ENCODE measurements at regions not wholly inside any gene's neighbourhood (a gene's known extent, or its start where the extent isn't known, plus 50 kb on each side); places are given as distances from the start of the nearest gene placed in this dataset.

DNA sequence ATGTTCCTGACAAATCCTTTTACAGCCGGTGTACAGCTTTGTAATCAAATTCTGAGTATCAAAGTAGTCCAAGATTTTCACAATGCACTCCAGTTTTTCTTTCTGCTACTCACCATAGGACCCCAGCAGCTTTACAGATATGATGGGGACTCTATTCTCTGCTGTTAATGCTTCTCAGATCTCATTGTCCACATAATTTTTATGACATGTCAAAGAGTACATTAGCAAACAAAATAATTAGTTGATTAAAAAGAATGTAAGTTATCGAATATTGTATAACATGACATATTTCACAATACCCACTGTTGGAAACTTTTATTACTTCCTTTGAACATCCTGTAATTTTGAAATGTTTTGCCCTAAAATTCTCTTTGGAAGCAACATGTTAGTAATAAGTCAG, 81.4 kb upstream of the KIAA1217 start:
- TF ChIP-seq EP300 (IDR thresholded peaks at IDR 0.05; ENCODE audit: borderline replicate concordance) = no peak
- TF ChIP-seq EGR1 (IDR thresholded peaks at IDR 0.05) = no peak
- TF ChIP-seq TCF12 (IDR thresholded peaks at IDR 0.05; ENCODE audit: low read depth) = no peak
- TF ChIP-seq, protein P1, sequence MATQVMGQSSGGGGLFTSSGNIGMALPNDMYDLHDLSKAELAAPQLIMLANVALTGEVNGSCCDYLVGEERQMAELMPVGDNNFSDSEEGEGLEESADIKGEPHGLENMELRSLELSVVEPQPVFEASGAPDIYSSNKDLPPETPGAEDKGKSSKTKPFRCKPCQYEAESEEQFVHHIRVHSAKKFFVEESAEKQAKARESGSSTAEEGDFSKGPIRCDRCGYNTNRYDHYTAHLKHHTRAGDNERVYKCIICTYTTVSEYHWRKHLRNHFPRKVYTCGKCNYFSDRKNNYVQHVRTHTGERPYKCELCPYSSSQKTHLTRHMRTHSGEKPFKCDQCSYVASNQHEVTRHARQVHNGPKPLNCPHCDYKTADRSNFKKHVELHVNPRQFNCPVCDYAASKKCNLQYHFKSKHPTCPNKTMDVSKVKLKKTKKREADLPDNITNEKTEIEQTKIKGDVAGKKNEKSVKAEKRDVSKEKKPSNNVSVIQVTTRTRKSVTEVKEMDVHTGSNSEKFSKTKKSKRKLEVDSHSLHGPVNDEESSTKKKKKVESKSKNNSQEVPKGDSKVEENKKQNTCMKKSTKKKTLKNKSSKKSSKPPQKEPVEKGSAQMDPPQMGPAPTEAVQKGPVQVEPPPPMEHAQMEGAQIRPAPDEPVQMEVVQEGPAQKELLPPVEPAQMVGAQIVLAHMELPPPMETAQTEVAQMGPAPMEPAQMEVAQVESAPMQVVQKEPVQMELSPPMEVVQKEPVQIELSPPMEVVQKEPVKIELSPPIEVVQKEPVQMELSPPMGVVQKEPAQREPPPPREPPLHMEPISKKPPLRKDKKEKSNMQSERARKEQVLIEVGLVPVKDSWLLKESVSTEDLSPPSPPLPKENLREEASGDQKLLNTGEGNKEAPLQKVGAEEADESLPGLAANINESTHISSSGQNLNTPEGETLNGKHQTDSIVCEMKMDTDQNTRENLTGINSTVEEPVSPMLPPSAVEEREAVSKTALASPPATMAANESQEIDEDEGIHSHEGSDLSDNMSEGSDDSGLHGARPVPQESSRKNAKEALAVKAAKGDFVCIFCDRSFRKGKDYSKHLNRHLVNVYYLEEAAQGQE (IDR thresholded peaks at IDR 0.05; ENCODE audit: low read depth) = no peak
- TF ChIP-seq, protein P2, sequence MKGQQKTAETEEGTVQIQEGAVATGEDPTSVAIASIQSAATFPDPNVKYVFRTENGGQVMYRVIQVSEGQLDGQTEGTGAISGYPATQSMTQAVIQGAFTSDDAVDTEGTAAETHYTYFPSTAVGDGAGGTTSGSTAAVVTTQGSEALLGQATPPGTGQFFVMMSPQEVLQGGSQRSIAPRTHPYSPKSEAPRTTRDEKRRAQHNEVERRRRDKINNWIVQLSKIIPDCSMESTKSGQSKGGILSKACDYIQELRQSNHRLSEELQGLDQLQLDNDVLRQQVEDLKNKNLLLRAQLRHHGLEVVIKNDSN (IDR thresholded peaks at IDR 0.05) = no peak
- no peak for TF ChIP-seq FOXM1 (IDR thresholded peaks at IDR 0.05; ENCODE audit: borderline replicate concordance, low read depth)
- TF ChIP-seq, protein P3, sequence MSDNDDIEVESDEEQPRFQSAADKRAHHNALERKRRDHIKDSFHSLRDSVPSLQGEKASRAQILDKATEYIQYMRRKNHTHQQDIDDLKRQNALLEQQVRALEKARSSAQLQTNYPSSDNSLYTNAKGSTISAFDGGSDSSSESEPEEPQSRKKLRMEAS (IDR thresholded peaks at IDR 0.05) = no peak
- no peak for TF ChIP-seq RAD21 (IDR thresholded peaks at IDR 0.05; ENCODE audit: low read depth)
- no peak for TF ChIP-seq YY1 (IDR thresholded peaks at IDR 0.05; ENCODE audit: low read depth)
- TF ChIP-seq NFIC (IDR thresholded peaks at IDR 0.05) = no peak
- no peak for TF ChIP-seq CREB1 (IDR thresholded peaks at IDR 0.05; ENCODE audit: low read depth)
- TF ChIP-seq ZBTB7A (IDR thresholded peaks at IDR 0.05; ENCODE audit: low read depth) = no peak

DNA sequence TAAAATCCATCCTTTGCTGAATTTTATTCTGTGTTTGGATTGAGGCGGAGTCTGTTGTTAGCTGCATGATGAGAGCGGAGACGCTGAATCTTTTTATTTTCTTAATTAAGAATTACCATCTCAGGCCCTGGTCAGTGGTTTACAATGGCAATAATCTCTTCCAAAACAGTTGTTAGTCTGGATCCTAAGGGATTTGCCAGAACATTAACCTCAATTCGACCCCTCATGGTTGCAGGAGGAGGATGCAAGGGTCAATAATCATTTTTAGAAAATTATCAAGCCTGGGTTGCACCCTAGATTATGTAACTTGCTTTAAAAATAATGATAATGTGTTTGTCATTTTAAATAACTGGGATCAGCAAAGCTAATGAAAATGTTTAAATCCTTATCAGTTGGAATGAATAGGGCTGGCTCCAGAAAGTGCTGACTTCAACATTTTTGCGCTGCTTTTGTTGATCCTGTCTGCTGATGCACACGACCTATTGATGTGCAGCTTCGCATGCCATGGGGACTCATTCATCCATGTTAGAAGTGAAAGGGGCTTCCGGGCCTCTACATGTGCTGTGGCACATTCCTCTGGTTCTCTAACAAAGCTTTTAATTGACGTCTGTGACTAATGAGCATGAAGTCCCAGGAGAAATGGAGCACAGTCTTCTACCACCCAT, 80.7 kb upstream of the KIAA1217 start:
- TF ChIP-seq YY1 (IDR thresholded peaks at IDR 0.05; ENCODE audit: low read depth) (no peak), FOXM1 (IDR thresholded peaks at IDR 0.05; ENCODE audit: borderline replicate concordance, low read depth) (no peak), CREB1 (IDR thresholded peaks at IDR 0.05; ENCODE audit: low read depth) (no peak), RAD21 (IDR thresholded peaks at IDR 0.05; ENCODE audit: low read depth) (no peak), CEBPB (IDR thresholded peaks at IDR 0.05) (no peak), TAF1 (IDR thresholded peaks at IDR 0.05; ENCODE audit: low read depth) (no peak), NFIC (IDR thresholded peaks at IDR 0.05) (no peak), TEAD4 (IDR thresholded peaks at IDR 0.05) (no peak), EGR1 (IDR thresholded peaks at IDR 0.05) (no peak), ZBTB7A (IDR thresholded peaks at IDR 0.05; ENCODE audit: low read depth) (no peak), TCF12 (IDR thresholded peaks at IDR 0.05; ENCODE audit: low read depth) (no peak), EP300 (IDR thresholded peaks at IDR 0.05; ENCODE audit: borderline replicate concordance) (no peak)
- TF ChIP-seq, protein P2 (IDR thresholded peaks at IDR 0.05) = no peak
- TF ChIP-seq, protein P1 (IDR thresholded peaks at IDR 0.05; ENCODE audit: low read depth) = no peak
- TF ChIP-seq, protein P3 (IDR thresholded peaks at IDR 0.05) = no peak

DNA sequence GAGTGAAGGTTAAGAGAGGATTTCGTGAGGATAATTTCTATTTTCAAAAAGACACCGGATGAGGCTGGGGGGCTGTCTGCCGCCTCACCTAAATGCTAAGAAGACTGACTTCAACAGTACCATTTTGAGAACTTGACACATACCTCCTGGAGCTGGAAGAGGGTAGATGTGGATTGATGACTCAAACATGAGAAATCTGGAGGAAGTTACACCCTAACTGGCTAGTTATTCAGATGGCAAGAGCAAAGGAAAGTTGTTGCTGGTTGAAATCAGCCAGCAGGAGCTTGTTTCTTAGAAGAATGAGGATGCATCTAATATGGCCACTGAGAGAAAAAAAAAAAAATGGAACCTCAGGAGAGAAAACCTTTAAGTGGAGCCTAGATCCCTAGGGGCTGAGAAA, 76.2 kb upstream of the KIAA1217 start:
- TF ChIP-seq, protein P2 (IDR thresholded peaks at IDR 0.05) = no peak
- TF ChIP-seq EGR1 (IDR thresholded peaks at IDR 0.05) (no peak), CEBPB (IDR thresholded peaks at IDR 0.05) (no peak)

- TF ChIP-seq FOXM1 (IDR thresholded peaks at IDR 0.05; ENCODE audit: borderline replicate concordance, low read depth) = no peak
- no peak for TF ChIP-seq RAD21 (IDR thresholded peaks at IDR 0.05; ENCODE audit: low read depth)
- no peak for TF ChIP-seq EGR1 (IDR thresholded peaks at IDR 0.05)
- TF ChIP-seq, protein P2 (IDR thresholded peaks at IDR 0.05) = no peak
- TF ChIP-seq EP300 (IDR thresholded peaks at IDR 0.05; ENCODE audit: borderline replicate concordance) = no peak
- TF ChIP-seq TAF1 (IDR thresholded peaks at IDR 0.05; ENCODE audit: low read depth) = no peak
- TF ChIP-seq YY1 (IDR thresholded peaks at IDR 0.05; ENCODE audit: low read depth) = no peak
- no peak for TF ChIP-seq CEBPB (IDR thresholded peaks at IDR 0.05)
- TF ChIP-seq CREB1 (IDR thresholded peaks at IDR 0.05; ENCODE audit: low read depth) = no peak
- no peak for TF ChIP-seq ZBTB7A (IDR thresholded peaks at IDR 0.05; ENCODE audit: low read depth)
- TF ChIP-seq TCF12 (IDR thresholded peaks at IDR 0.05; ENCODE audit: low read depth) = no peak
- TF ChIP-seq, protein P3 (IDR thresholded peaks at IDR 0.05) = no peak
- no peak for TF ChIP-seq TEAD4 (IDR thresholded peaks at IDR 0.05)
- TF ChIP-seq NFIC (IDR thresholded peaks at IDR 0.05) = no peak
- TF ChIP-seq, protein P1 (IDR thresholded peaks at IDR 0.05; ENCODE audit: low read depth) = no peak
Observed at GRCh38 chr10:24133835-24134234, 75.1 kb upstream of the KIAA1217 start.

All from Ishikawa (cell line).